ENCODE measurements at regions not wholly inside any gene's neighbourhood (a gene's known extent, or its start where the extent isn't known, plus 50 kb on each side); places are given as distances from the start of the nearest gene placed in this dataset.

DNA sequence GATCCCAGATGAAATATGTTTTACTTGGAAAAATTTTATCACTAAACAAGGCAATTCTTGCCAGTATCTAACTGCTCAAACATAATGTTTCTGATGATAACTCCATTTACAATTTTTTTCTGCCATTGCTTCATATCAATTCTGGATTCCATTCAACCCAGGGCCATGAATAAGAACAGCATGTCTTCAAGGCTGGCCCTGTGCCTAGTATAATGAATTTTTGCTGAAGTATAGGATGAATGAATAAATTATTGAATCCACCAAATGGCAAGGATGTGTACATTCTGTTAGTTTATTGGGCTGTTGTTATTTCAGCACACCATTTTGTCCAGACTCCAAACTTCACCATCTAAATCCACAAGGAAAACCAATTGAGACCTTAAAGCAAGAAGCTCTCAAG is 414.7 kb downstream of the HS3ST3B1 start:
- no peak for DNase-seq

DNA sequence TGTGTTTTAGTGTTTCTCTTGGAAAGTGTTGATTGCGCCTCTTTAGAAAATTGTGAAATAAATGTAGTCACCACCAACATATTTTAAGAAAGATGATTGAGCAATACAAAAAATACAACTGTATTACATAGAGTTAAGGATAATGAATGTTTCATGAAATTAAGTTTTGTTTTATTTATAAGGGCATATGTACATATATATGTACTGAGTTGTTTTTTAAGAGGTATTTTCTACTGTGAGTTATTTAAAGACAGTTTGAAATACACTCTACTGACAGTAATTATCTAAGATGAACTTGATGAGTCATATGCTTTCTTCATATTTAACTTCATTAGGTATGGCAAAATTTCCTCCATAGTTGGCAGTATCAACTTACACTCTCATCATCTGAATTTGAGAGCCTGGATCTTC is 411.7 kb downstream of the HS3ST3B1 start:
- DNase-seq, result no peak

DNA sequence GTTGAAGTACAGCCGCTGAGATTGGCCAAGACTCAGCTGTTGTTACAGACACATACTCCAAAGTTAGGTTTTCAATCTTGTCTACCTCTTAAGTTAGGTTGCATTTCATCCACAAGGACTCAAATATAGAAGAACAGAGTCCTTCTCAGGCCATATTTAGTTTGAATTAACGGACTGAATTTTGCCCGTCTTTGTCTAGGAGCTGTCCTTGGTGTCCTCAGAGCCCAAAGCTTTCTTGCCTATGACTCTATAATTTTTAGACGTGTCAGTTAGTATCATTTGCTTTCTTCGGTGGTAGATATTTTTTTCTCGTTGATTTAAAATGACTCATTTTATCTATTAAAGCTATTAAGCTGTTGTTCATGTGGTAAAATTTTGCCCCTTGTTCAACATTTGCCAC is 403.2 kb downstream of the HS3ST3B1 start:
- DNase-seq, result no peak

DNA sequence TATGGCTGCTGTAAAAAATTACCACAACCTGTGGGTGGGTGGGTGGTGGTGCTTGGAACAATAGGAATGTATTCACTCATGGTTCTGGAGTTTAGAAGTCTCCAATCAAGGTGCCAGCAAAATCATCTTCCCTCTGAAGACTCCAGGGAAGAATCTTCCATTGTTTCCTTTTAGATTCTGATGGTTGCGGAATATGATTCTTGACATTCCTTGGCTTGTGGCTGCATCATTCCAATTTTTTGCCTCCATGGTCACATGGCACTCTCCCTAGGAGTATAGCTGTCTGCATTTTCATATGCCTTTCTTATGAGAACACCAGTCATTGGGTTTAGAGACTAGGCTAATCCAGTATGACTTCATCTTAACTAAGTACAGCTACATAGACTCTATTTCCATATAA is 401.0 kb downstream of the HS3ST3B1 start:
- no peak for DNase-seq

DNA sequence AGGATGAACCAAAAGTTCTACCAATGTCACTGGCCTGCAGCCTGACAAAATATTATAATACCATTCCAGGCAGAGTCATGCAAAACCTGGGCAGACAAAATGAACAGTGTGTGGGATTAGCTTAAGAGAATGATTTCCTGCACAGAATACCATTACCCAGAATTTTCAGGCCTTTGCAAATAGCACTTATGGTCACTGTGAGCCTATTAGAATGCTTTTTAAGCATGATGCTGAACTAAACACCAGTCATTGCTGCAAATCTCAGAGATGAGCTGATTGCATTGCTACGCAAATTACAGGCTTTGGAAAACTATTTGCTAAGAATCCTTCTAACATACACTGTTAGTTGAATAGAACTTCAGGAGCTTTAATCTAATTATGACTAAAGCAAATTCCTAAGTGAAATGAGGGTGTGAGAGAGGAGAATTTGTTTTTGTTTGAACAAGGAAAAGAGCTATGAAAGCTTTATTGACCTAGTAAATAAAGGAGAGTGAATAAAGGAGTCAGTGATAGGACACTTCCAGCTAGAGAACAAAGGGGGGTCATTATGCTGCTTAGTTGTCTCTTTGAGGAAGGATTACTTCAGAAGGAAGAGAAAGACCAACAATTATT is 398.8 kb downstream of the HS3ST3B1 start:
- no peak for DNase-seq

DNA sequence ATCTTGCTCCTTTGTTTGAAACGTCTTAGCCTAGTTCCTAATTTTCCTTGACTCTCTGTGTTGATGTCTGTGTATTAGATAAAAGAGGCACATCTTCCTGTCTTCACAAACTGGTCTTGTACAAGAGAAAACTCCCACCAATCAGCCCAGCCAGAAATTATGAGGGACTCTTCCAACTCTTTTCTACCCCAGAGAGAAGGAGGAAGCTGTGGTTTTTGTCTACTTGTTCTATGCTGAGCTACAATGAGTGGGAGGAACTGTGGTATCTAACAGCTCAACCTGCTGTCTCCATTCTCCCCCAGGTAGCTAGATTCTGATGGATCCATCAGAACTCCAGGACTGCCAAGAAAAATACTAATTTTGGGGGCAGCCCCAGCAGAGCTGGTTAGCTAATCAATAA is 392.5 kb downstream of the HS3ST3B1 start:
- DNase-seq, result no peak

DNA sequence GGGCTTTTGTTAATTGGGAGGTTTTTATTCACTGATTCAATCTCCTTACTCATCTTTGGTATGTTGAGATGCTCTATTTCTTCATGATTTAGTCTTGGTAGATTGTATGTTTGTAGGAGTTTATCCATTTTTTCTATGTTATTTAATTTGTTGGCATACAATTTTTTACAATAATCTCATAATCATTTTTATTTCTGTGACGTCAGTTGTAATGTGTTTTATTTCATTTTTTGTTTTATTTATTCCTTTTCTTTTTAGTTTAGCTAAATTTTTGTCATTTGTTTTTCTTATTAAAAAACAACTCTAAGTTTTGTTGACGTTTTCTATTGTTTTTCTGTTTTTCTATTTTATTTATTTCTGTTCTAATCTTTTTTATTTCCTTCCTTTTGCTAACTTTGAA is 389.8 kb downstream of the HS3ST3B1 start:
- no peak for DNase-seq

DNA sequence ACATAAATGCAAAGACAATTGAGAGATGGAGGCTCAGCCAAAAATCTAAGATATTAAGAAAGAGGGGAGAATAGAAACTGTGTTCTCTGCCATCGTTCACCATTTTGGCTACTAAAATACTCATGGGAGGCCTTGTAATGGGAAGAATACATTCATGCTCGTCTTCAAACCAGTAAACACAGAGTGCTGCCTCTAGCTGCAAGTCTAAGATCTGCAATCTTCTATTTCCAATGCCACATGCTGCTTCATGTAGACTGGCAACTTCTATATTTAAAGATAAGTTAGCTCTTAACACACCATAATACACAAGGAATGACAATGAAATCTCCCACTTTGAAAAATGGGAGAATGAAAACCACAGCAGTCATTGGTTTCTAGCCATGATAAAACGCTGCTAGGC is 387.3 kb downstream of the HS3ST3B1 start:
- no peak for DNase-seq

DNA sequence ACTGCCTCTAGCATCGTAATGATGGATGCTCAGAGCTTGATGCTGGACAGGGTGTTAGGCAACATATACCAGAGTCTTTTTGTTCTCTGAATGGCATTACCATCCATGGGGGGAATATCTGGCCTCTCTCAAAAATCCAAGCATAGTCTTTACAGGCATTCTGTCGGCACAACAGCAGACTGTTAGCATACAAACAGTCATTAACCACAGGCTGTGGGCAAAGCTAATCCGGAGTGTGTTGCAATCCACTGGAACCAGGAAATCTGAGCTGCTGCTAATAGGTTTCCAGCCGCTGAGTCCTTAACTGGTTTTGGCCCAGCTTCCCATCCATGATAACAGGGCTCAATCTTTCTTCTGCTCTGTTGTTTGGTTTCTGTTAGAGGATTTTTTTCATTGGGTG is 371.9 kb downstream of the HS3ST3B1 start:
- DNase-seq, result no peak

DNA sequence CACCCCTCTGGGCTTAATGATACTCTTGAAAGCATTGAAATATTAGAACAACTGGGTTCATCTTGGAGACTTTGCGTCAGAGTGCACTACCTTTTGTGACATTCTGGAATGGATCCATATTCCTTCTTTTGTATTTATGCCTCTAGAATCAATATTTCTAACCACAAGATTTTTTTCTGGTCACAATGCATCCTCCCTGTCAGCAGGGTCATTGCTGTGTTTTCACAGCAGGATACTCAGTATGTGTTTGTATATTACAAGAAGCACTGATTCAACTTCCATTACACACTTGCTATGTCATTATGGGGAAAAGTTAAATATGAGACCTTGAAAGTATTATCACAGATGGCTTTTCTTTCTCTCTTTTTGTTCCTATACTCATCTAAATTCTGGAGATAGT is 370.0 kb downstream of the HS3ST3B1 start:
- no peak for DNase-seq

DNA sequence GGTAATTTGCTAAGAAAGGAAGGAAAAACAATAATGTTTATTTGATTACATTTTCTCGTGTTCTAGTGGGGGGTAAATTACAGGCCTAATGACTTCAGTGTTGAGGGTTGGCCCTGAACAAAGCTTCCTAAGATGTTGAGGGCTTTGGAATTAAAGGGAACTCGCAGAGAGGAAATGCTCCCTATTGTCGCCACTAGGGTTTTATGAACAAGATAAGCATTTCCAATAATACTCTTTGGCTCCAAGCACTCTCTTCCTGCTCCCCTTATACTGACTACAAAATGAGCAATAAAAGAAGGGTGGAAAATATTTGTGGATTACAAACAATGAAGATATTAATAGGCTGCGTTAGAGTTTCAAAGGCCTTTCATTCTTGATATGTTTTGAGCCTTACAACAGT is 363.6 kb downstream of the HS3ST3B1 start:
- DNase-seq, result no peak

DNA sequence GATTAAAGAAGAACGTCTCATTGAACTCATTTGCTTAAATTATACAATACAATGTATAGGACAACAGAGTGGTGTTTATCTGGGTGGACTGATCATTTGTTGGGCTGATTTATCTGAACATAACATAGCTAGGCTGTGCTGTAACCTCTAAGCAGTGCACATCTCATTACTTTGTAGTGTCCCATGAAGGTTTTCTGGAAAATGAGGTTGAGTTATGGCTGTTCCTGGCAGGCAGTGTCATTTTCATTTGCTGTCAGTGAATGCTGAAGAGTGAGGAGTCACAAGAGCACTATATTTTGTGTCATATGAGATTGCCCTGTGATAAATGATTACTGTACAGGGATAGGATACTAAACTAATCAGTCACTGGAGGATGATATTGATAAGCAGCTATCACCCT is 340.2 kb downstream of the HS3ST3B1 start:
- no peak for DNase-seq

DNA sequence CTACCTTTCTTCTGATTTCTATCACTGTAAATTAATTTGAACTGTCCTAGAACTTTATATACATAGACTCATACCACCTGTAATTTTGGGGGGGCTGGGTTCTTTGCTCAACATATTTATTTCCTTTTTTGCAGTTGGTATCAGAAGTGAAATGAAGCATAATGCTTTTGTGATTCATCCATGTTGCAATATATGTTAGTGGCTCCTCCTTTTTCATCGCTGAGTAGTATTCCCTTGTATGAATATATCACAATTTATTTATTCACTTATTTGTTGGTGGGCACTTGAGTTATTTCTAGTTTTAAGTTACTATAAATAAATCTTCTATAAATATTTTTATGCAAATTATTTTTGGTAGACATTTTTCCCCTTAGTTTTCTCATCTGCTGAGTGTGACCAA is 336.4 kb downstream of the HS3ST3B1 start:
- no peak for DNase-seq

DNA sequence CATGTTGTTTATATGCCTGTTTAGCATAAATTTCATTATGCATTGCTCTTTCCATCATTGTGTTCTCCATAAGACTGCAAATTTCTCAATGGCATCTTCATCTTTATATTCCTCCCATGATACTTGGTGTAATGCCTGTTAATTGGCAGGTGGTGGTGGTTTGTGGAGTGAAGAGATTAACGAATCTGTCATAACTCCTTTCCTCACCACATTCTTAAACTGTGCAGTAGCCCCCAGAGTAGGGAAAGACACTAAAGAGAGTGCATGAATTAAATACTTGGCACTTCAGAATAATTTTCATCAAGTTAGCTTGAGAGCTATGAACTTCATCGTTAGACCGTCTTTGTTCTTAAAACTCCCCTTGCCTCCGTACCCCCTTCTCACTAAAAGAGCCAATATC is 329.7 kb downstream of the HS3ST3B1 start:
- DNase-seq, result no peak

DNA sequence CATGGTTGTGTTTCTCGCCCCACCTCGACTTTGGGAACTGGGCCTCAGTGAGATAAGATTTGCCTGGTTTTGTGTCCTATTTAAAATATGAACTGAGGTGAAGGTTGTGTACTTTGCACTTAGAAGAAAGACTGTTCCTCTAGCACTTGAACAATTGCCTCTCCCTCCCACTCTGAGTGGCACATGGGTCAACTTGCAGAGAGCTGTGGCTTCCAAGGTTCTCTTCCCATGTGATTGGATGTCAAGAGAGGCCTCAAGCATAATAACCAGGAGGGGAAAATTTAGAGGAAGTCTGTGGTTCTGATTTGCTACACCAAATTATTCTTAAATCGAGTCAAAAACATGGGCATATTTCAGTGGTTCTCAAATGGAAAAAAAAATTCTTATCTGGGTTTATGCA is 329.2 kb downstream of the HS3ST3B1 start:
- DNase-seq, result no peak

DNA sequence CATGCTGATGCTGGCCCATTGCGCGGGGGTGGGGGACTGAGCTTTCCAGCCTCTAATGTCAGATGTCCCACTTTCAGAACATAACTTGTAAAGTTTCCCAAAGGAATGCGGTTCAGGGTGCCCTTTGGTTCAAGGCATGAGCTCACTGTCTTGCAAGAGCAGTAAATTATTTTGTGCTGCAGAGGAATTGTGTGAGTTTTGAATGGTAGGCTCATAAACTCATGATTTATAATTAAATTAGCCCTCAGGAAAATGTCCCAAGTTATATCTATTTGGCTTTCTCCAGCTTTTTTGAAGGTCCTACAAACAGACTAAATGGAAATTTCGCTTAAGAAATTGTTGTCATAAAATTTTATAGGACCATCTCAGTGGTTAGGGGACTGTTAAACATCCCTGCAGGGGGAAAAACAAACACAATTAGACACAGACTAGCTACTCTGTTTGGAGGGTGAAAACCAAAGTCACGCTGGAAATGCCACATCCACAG is 321.8 kb downstream of the HS3ST3B1 start:
- no peak for DNase-seq

DNA sequence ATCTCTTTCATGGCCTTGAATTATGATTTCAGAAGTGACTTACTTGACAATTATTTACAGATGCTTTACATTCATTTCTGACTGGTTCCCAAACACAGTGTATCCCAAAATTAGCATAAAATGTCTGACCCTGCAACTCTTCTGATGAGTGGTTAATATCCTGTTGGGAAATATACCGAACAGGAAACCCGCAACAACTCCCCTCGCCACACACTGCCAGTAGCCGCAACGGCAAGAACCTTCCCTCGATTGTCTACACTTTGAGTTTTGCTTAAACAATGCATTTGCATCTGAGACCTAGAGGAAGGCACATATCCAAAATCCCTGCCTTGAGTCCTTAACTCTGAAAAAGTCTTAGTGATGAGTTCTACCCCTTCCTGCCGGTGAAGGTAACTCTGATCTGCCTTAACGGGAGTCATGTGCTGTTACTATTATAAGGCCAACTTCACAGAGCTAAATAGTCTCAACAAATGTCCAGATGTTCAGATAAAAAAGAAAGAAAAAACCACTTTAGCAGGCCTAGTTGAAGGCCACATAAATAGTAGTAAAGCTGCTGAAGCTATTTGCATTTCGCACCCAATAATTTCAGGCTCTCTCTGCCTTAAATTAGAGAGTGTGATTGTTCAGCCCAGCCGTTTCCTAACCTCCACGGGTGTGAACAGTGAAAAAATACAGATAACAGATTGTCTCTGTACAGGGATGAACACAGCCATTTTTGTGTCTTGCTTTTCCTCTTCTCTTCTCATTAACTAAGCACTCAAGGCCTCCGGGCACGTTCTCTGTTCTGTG is 321.1 kb downstream of the HS3ST3B1 start:
- DNase-seq, result no peak

DNA sequence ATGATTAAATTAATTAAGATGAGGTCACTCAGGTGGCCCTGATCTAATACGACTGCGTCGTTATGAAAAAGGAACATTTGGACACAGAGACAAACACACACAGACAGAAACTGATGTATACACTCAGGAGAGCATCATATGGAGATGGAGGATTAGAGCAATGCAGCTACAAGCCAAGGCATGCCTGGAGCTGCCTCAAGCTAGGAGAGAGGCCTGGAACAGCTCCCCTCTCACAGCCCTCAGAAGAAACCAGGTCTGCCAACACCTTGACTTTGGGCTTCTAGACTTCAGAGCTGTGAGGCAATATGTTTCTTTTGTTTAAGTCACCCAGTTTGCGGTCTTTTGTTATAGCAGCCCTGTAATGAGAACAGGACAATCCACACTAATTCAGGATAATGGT is 318.9 kb downstream of the HS3ST3B1 start:
- no peak for DNase-seq

DNA sequence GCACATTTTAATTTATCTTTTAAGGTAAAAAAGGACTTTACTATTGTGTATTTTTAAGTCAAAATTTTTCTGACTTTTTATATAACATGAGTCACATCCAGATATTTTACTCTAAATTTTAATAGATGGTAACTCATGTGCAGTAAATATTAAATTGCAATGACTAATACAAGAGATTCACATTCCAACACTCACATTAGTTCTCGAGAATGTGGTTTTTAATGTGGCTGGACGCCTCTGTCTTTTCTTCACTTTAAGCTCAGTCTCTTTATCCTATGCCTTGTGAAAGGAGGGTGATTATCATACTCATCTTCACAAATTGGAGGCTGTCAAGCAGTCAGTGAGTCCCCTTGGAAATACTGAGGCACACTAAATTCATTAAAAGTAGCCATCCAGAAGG is 315.6 kb downstream of the HS3ST3B1 start:
- no peak for DNase-seq

DNA sequence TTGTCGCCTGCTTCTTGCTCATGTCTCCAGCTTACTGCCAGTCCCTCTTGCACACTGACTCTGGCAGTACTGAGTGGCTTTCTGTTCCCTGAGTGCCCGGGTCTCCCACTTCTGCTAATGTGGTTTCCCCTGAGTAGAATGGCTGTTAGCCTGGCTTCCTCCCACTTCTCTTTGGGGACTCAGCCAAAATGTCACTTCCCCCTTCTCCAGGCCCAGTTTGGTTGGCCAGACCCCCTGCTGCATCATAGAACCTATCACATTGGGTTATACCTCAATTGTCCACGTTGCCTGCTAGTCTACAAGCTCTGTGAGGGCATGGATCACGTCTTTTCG is 304.4 kb downstream of the HS3ST3B1 start:
- DNase-seq, result no peak

DNA sequence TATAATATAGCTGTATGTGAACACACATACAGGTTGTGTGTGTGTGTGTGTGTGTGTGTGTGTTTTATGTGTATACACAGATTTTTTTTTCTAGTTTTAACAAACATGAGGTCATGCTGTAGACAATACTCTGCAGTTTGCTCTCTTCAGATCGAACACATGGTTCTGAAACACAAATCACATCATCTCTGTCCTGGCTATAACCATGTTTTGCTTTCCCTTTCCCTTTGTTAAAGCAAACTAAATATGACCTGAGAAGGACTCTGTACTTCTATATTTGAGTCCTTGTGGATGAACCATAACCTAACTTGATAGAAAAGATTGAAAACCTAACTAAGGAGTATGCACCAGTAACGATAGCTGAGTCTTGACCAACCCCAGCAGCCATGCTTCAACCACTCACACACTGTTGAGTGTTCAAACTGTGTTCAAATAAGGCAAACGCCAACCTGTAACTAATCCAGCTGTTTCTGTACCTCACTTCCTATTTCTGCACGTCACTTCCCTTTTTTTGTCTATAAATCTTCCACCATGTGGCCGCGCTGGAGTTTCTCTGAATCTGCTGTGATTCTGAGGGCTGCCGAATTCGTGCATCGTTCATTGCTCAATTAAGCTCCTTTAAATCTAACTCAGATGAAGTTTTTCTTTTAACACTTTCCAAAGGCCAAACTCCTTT is 303.8 kb downstream of the HS3ST3B1 start:
- no peak for DNase-seq

DNA sequence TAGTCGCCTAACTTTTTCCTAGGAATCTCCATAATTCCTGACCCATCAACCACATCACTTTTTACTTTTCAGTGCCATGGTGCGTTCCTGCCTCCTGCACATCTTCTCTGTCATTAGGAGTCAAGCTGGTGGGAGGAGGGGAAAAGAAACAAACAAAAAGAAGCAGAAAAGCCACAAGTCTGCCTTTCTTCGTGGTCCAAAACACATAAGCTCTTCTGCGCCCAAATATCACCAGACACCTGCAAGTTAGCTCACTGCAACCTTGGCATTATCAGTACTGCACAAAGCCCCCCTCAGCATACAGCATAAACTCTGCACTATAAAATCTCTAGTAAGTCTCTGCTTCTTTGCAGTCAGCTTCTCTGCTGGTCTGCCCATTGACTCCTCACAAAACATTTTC is 295.3 kb downstream of the HS3ST3B1 start:
- DNase-seq, result no peak

DNA sequence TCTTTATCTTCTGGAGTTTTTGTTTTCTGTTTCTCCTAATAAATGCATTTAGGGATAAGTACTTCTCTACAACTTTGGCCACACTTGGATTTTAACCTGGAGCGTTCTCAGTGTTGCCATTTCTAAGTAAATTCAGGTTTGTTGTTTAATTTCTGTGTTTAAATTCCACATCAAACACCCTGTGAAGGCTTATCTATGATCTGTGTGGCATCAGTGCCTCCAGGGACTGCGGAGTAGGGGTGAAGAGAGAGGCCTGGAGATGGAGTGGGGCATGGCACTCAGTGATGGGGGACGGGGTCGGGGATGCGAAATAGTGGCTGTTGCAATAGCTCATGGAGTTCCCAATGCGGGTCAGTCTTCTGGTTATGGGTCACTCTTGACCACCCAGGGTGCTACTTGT is 294.8 kb downstream of the HS3ST3B1 start:
- DNase-seq, result no peak

DNA sequence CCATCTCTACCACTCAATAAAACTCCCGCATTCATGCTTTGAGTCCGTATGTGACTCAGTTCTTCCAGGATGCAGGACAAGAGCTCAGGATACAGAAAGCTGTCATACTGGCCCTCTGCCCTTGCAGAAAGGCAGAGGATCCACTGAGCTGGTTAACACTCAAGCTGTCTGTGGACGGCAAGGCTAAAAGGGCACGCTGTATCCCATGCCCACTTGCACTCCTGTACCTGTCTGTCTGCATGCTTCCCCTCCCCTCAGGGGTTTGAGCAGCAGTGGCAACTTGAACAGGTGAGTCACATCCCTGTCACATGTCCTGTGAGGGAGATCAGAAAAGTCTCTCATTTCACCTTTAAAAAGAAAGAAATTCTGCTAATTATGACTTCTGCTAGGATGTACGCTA is 293.8 kb downstream of the HS3ST3B1 start:
- DNase-seq, result no peak

Measured in activated CD4-positive, CD25-positive, alpha-beta regulatory T cell (primary cell).